Stimulated activated memory B cell treated with anti-CD40 and anti-IgM and Interleukin-4, amounts not matched to agents 10 μg/mL and 1 μg/mL and 100 μg/mL, for 72 hours (primary cell): ENCODE measurements at regions not wholly inside any gene's neighbourhood (a gene's known extent, or its start where the extent isn't known, plus 50 kb on each side); places are given as distances from the start of the nearest gene placed in this dataset.

Experiments
- ATAC-seq: fragments of 150-1000 bp; cut with Tn5 transposase; 2 replicates; pipeline ENCODE4 v1.10.0; 2021
- H3K27ac Mint-ChIP-seq: one replicate; pipeline ENCODE4 v1.8.0; 2022; ENCODE audit warnings: mild to moderate bottlenecking, mixed read lengths
- H3K27me3 Mint-ChIP-seq: one replicate; pipeline ENCODE4 v1.8.0; 2022; ENCODE audit warnings: mixed read lengths
- H3K36me3 Mint-ChIP-seq: one replicate; pipeline ENCODE4 v1.8.0; 2022; ENCODE audit warnings: mixed read lengths
- H3K4me1 Mint-ChIP-seq: one replicate; pipeline ENCODE4 v1.8.0; 2022; ENCODE audit warnings: mixed read lengths
- H3K4me3 Mint-ChIP-seq: one replicate; pipeline ENCODE4 v1.8.0; 2022; ENCODE audit warnings: mild to moderate bottlenecking, moderate library complexity, mixed read lengths
- H3K9me3 Mint-ChIP-seq: one replicate; pipeline ENCODE4 v1.8.0; 2022; ENCODE audit warnings: mixed read lengths

GRCh38 chr6:44062771-44063560, 64.3 kb downstream of the MRPL14 start:
- peaks cover 15% of the 10 kb centered on the region for H3K36me3 Mint-ChIP-seq
- peaks cover 22% of the 10 kb centered on the region for H3K4me1 Mint-ChIP-seq
- no peak overlapping the region for H3K27ac Mint-ChIP-seq
- peaks cover 5% of the 10 kb centered on the region for H3K9me3 Mint-ChIP-seq
- no peak overlapping the region for H3K4me3 Mint-ChIP-seq
- H3K27me3 Mint-ChIP-seq: peaks cover 44% of the 10 kb centered on the region
- ATAC-seq: no peak

- Mint-ChIP-seq H3K9me3 (peaks cover 5% of the 10 kb centered on the region), H3K4me1 (peaks cover 22% of the 10 kb centered on the region), H3K27me3 (peaks cover 44% of the 10 kb centered on the region), H3K4me3 (no peak overlapping the region), H3K27ac (no peak overlapping the region), H3K36me3 (peaks cover 15% of the 10 kb centered on the region)
- no peak for ATAC-seq
Measured at GRCh38 chr6:44062105-44062770, 65.0 kb downstream of the MRPL14 start.

- Mint-ChIP-seq H3K4me3 (no peak overlapping the region), H3K9me3 (peaks cover 5% of the 10 kb centered on the region), H3K4me1 (peaks cover 22% of the 10 kb centered on the region), H3K27ac (no peak overlapping the region), H3K27me3 (peaks cover 44% of the 10 kb centered on the region), H3K36me3 (peaks cover 15% of the 10 kb centered on the region)
- no peak for ATAC-seq
Measured at GRCh38 chr6:44061375-44062104, 65.7 kb downstream of the MRPL14 start.

GRCh38 chr6:44060612-44061374, 66.5 kb downstream of the MRPL14 start:
- Mint-ChIP-seq H3K9me3 (peaks cover 5% of the 10 kb centered on the region), H3K4me3 (no peak overlapping the region), H3K36me3 (peaks cover 15% of the 10 kb centered on the region), H3K4me1 (peaks cover 22% of the 10 kb centered on the region), H3K27me3 (peaks cover 43% of the 10 kb centered on the region), H3K27ac (no peak overlapping the region)
- no peak for ATAC-seq

- no peak overlapping the region for H3K4me3 Mint-ChIP-seq
- H3K27me3 Mint-ChIP-seq: peaks cover 43% of the 10 kb centered on the region
- H3K27ac Mint-ChIP-seq: peak overlapping the region; percentile 67
Measured at GRCh38 chr6:44059359-44060346, 67.6 kb downstream of the MRPL14 start.

DNA sequence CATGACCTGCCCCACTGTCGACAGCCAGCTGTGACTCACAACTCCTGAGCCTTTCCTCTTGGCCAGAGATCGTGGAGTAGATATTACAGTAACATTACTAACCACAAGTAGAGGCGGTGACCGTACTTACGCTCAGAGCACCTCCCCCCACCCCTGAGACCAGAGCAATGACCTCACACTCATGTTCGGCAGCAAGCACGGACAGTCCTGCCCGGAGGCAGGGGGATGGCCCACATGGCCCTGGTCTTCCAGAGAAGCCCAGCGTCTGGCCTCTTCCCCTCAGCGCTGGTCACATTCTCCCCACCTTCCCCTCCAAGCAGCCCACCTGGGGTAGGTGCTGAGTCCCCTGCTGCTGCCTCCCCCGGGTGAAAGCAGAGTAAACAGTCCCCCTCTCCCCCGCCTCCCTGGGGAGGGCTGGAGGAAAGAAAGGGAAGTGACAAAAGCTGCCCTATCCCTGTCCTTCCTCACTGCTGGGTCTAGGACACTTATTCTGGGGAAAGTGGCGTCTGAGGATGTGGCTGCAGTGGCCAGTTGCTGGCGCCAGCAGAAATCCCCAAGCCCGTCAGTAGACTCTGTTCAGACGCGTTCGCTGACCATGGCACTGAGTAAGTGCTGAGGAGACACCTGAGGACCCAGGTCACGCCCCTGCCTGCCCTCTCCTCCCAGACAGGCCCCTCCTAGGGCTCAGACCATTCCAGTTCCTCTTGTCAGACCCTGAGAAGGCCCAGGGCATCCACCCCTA, 68.5 kb downstream of the MRPL14 start:
- H3K4me3 Mint-ChIP-seq: peak overlapping the region; percentile 48
- H3K27ac Mint-ChIP-seq: peak overlapping the region; percentile 67
- ATAC-seq: peak; percentile 61
- peaks cover 8% of the 10 kb centered on the region for H3K4me1 Mint-ChIP-seq
- peaks cover 43% of the 10 kb centered on the region for H3K27me3 Mint-ChIP-seq
- peaks cover 15% of the 10 kb centered on the region for H3K36me3 Mint-ChIP-seq
- H3K9me3 Mint-ChIP-seq: peaks cover 5% of the 10 kb centered on the region

More at GRCh38 chr6:44059359-44060346, 67.6 kb downstream of the MRPL14 start:
- no peak for ATAC-seq
- H3K36me3 Mint-ChIP-seq: peaks cover 15% of the 10 kb centered on the region
- H3K9me3 Mint-ChIP-seq: peaks cover 5% of the 10 kb centered on the region
- peaks cover 17% of the 10 kb centered on the region for H3K4me1 Mint-ChIP-seq

DNA sequence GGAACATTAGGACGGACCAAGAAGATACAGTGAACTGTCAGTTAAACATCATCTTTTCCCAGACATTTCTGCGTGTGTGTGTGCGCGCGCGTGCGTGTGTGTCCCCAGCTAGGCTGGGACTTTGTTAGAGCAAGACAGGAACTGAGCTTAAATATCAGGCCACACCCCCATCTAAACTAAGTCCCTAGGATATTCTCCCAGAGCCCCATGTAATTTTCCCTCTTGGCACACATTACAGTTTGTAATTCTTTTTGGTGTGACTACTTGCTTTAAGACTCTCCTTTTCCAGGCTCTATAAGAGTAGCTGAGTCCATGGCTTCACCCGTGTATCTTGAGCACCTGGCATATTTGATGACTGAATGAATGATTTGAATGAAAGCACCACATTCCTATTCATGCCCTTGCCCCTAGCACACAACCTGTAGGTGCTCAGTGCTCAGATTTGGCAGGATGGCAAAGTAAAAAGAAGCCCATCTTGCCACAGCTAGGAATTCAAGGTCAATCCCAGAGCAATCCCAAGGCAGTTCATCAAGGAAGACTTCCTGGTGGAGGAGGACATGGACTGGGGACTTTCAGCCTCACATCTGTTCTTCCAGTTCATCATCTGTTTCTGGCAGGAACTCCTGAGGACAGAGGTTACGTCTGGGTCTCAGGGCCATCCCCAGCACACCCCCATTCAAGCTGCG, 69.2 kb downstream of the MRPL14 start:
- ATAC-seq: no peak
- H3K4me1 Mint-ChIP-seq: peaks cover 7% of the 10 kb centered on the region
- H3K36me3 Mint-ChIP-seq: peaks cover 15% of the 10 kb centered on the region
- H3K9me3 Mint-ChIP-seq: peaks cover 5% of the 10 kb centered on the region
- H3K27me3 Mint-ChIP-seq: peaks cover 43% of the 10 kb centered on the region
- H3K27ac Mint-ChIP-seq: peak overlapping the region; percentile 67
- no peak overlapping the region for H3K4me3 Mint-ChIP-seq

DNA sequence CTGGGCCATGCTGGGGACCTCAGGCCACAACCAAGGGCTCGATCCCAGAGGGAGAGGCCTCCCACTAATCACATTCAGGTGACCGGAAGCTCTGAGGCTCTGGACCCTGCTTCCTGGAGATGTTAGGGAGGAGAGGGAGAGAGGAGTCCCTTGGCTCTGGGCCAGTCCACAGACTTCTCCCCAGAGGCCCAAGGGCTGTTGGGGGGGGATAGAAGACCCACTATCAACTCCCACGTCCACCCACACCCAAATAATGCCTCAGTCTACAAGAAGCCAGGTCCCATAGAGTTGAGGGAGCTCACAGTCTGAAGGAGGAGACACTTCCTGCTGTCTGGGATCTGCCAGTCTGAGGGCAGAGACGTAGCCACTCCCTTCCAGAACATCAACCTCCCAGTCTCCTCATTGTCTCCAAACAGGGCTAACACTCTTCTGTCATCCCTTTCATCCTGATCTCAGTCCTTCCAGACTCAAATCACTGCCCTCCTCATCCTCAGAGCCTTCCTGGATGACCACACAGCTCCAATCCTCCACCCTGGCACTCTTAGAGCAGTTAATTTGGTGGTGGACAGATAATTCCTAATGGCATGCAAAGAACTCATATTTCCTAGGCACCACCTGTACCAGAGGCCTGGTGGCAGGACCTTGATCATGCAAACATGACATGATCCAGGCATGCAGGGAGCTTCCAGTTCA, 69.9 kb downstream of the MRPL14 start:
- H3K27ac Mint-ChIP-seq: no peak overlapping the region
- no peak for ATAC-seq
- no peak overlapping the region for H3K4me3 Mint-ChIP-seq
- H3K36me3 Mint-ChIP-seq: peaks cover 15% of the 10 kb centered on the region
- H3K27me3 Mint-ChIP-seq: peaks cover 48% of the 10 kb centered on the region
- H3K4me1 Mint-ChIP-seq: peaks cover 7% of the 10 kb centered on the region
- peaks cover 5% of the 10 kb centered on the region for H3K9me3 Mint-ChIP-seq

GRCh38 chr6:44056392-44057237, 70.6 kb downstream of the MRPL14 start:
- H3K27ac Mint-ChIP-seq: no peak overlapping the region
- H3K27me3 Mint-ChIP-seq: peaks cover 56% of the 10 kb centered on the region
- H3K4me3 Mint-ChIP-seq: no peak overlapping the region
- peaks cover 5% of the 10 kb centered on the region for H3K9me3 Mint-ChIP-seq
- peaks cover 7% of the 10 kb centered on the region for H3K4me1 Mint-ChIP-seq
- ATAC-seq: no peak
- H3K36me3 Mint-ChIP-seq: peaks cover 15% of the 10 kb centered on the region

DNA sequence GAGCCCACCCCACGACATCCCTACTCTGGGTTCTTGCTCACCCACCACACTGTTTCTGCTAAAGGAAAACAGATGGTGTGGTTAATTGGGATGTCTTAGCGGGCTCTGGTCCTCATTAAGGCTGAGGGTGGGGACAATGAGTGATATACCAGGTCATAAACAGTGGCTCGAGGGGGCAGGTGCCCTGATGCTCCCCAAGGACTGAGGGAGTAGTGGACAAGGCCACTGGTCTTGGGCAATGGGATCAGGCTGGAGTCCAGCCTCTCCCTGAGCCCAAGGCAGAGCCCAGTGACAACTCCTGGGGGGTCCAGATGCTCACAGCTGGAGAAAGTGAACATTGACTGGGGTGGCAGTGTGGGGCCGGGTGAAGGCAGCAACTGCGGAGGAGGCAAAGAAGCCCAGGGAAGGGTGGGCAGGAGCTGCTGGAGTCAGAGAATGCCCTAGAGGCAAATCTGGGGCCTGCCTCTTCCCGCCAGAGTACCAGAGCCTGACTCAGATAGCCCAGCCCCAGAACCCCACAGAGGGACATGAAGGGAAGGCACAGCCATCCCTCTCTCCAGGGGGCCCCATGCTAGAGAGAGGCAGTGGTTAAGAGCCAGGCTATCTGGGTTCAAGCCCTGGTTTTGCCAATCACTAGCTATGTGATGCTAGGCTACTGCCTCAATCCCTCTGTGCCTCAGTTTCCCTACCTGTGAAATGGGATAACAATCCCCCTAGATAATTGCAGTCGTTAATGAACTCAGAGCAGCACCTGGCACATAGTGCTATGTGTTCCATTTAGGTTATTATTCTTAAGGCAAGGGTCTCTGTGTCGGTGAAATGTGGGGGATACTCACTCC, 72.3 kb downstream of the MRPL14 start:
- Mint-ChIP-seq H3K4me3 (no peak overlapping the region), H3K4me1 (peaks cover 7% of the 10 kb centered on the region), H3K27me3 (peaks cover 50% of the 10 kb centered on the region), H3K9me3 (peaks cover 2% of the 10 kb centered on the region), H3K36me3 (peaks cover 11% of the 10 kb centered on the region), H3K27ac (no peak overlapping the region)
- no peak for ATAC-seq
